ENCODE measurements at regions not wholly inside any gene's neighbourhood (a gene's known extent, or its start where the extent isn't known, plus 50 kb on each side); places are given as distances from the start of the nearest gene placed in this dataset.

- peak overlapping the region; percentile 50 for H3K4me2 ChIP-seq (ENCODE audit: insufficient read depth, low read length)
- H3K27me3 ChIP-seq (ENCODE audit: control insufficient read depth in 2 of 2, insufficient read depth in 2 of 2, low read length in 2 of 2): no peaks in the 10 kb centered on the region
- H4K20me1 ChIP-seq (replicated peaks; ENCODE audit: control insufficient read depth, insufficient read depth, low read length): no peaks in the 10 kb centered on the region
- CTCF ChIA-PET (ENCODE audit: low intra/inter-chr PET ratio): no interaction called here
- H3K4me3 ChIP-seq: no peak overlapping the region
- 0 out of 2 replicates have a peak overlapping the region, but pooled peaks have one; percentile 5 for H2AFZ ChIP-seq (ENCODE audit: low read depth, low read length)
- 13% methylated on average over 3 of the region's 3 CpGs for WGBS (ENCODE audit: insufficient coverage, low coverage, missing lambda C conversion rate)
- FAIRE-seq (peak; percentile 98), DNase-seq (ENCODE audit: extremely low read depth in 1 of 4, low spot score in 3 of 4) (peak; percentile 36 to 79 (median 48)), ATAC-seq (peak; percentile 98)
- H3K9ac ChIP-seq (ENCODE audit: insufficient read depth in 1 of 2, low read depth in 2 of 2, low read length in 2 of 2): no peak overlapping the region
- H3K27ac ChIP-seq (ENCODE audit: extremely low read depth, low read depth, low read length): peak overlapping the region; percentile 76
- intact Hi-C loops (cut with micrococcal nuclease) (loop anchor here (10.0 kb wide), 2 partner anchors 527 to 627 kb away; no protein-coding TSS in a partner anchor), in situ Hi-C loops (cut with MboI) (no loop called here)
- H3K36me3 ChIP-seq (ENCODE audit: control insufficient read depth, insufficient read depth, low read length): no peaks in the 10 kb centered on the region
- BruUV-seq (replicated peaks): no TSS peak
- no peaks in the 10 kb centered on the region for H3K79me2 ChIP-seq (ENCODE audit: control insufficient read depth, insufficient read depth, low read length)
- POLR2A ChIA-PET: no interaction called here
- H3K9me1 ChIP-seq (ENCODE audit: control insufficient read depth, insufficient read depth, low read length): no peaks in the 10 kb centered on the region
- H3K4me1 ChIP-seq (replicated peaks in 1 of 2; ENCODE audit: control insufficient read depth in 2 of 2, insufficient read depth in 2 of 2, low read length in 2 of 2): peaks cover 0 to 3% of the 10 kb centered on the region in 2 experiments; a peak in 4 of 5 replicates
- H3K9me3 ChIP-seq (replicated peaks; ENCODE audit: control insufficient read depth, insufficient read depth, low read depth, low read length): no peaks in the 10 kb centered on the region
- TF ChIP-seq NCOR1 (IDR thresholded peaks at IDR 0.05): peak; percentile 36; the same call in 1 of the 2 replicates
- no peak for TF ChIP-seq HNRNPLL (IDR thresholded peaks at IDR 0.05; ENCODE audit: low read depth, low read length, poor library complexity, severe bottlenecking)
- TF ChIP-seq PBX2 (CRISPR knock-in tag; IDR thresholded peaks at IDR 0.05; ENCODE audit: low read depth): no peak
- peak; percentile 12; the same call in 1 of the 2 replicates for TF ChIP-seq PBX2 (tag; conservative IDR thresholded peaks at IDR 0.05; ENCODE audit: low read depth)
- TF ChIP-seq BHLHE40 (IDR thresholded peaks at IDR 0.05; ENCODE audit: low read length): 0 out of 2 replicates have a peak, but pooled peaks have one; percentile 17
- peak; percentile 80 for TF ChIP-seq SMARCE1 (IDR thresholded peaks at IDR 0.05)
- TF ChIP-seq ZNF316 (IDR thresholded peaks at IDR 0.05): peak; percentile 77
- no peak for TF ChIP-seq PHF8 (IDR thresholded peaks at IDR 0.05; ENCODE audit: borderline replicate concordance, low read length)
- TF ChIP-seq CBFA2T2 (conservative IDR thresholded peaks at IDR 0.05): peak; percentile 32; the same call in 1 of the 2 replicates
- peak in 1 of 2 experiments; percentile 61; a peak in 2 of 4 replicates for TF ChIP-seq FOXK2 (conservative IDR thresholded peaks at IDR 0.05 in 1 of 2, IDR thresholded peaks at IDR 0.05 in 1 of 2; ENCODE audit: low read depth in 2 of 2)
- no peak for TF ChIP-seq PHF21A (IDR thresholded peaks at IDR 0.05; ENCODE audit: borderline replicate concordance, low read depth)
- peak; percentile 44 for TF ChIP-seq CREM (IDR thresholded peaks at IDR 0.05; ENCODE audit: low read depth)
- no peak for TF ChIP-seq ZNF398 (CRISPR knock-in tag; IDR thresholded peaks at IDR 0.05)
- peak; percentile 62; the same call in 1 of the 2 replicates for TF ChIP-seq TOE1 (IDR thresholded peaks at IDR 0.05; ENCODE audit: borderline replicate concordance)
- no peak for TF ChIP-seq TOE1 (CRISPR knock-in tag; IDR thresholded peaks at IDR 0.05; ENCODE audit: borderline replicate concordance, low read depth)
- TF ChIP-seq ETV1 (tag; conservative IDR thresholded peaks at IDR 0.05; ENCODE audit: low read depth): peak; percentile 93
- peak; percentile 89 for TF ChIP-seq ATF3 (IDR thresholded peaks at IDR 0.05)
- TF ChIP-seq ATF3 (CRISPR knock-in tag; conservative IDR thresholded peaks at IDR 0.05): no peak
These were observed 139.3 kb upstream of the ARHGAP5 start for GRCh38 chr14:31937730-31938346.
